ENCODE measurements at regions not wholly inside any gene's neighbourhood (a gene's known extent, or its start where the extent isn't known, plus 50 kb on each side); places are given as distances from the start of the nearest gene placed in this dataset.

GRCh38 chr1:30033256-30034104 lies 689.9 kb downstream of the MATN1 start (continued):
- TF ChIP-seq KDM1A (CRISPR knock-in tag; IDR thresholded peaks at IDR 0.05) (no peak), ZNF160 (CRISPR knock-in tag; IDR thresholded peaks at IDR 0.05) (no peak), ZNF367 (CRISPR knock-in tag; IDR thresholded peaks at IDR 0.05; ENCODE audit: borderline replicate concordance) (no peak), JUN (CRISPR knock-in tag; IDR thresholded peaks at IDR 0.05) (no peak), ZNF775 (CRISPR knock-in tag; IDR thresholded peaks at IDR 0.05; ENCODE audit: borderline replicate concordance) (no peak), CCDC6 (CRISPR knock-in tag; IDR thresholded peaks at IDR 0.05) (no peak)

GRCh38 chr1:30032302-30032701 lies 691.1 kb downstream of the MATN1 start:
- Histone ChIP-seq H3K27me3 (ENCODE audit: control insufficient read depth in 1 of 2, insufficient read depth in 2 of 2, low read length in 2 of 2) (no peaks in the 10 kb centered on the region), H3K9ac (ENCODE audit: insufficient read depth, low read depth, low read length) (no peak overlapping the region), H3K4me1 (ENCODE audit: insufficient read depth, low read length) (no peaks in the 10 kb centered on the region), H3K79me2 (ENCODE audit: insufficient read depth, low read length) (no peaks in the 10 kb centered on the region), H2AFZ (ENCODE audit: low read length) (no peak overlapping the region), H3K27ac (ENCODE audit: extremely low read length, insufficient read depth, low read length) (no peak overlapping the region), H3K4me3 (replicated peaks in 1 of 3; ENCODE audit: insufficient read depth in 1 of 3, low read depth in 2 of 3, low read length in 3 of 3) (no peak overlapping the region), H3K9me3 (ENCODE audit: low read length) (peaks cover 9% of the 10 kb centered on the region), H3K36me3 (replicated peaks in 1 of 2; ENCODE audit: control insufficient read depth in 1 of 2, insufficient read depth in 2 of 2, low read length in 2 of 2) (no peaks in the 10 kb centered on the region), H3K4me2 (ENCODE audit: low read depth, low read length) (no peak overlapping the region), H4K20me1 (ENCODE audit: insufficient read depth, low read length) (no peaks in the 10 kb centered on the region)
- peak; percentile 82; the same call in 1 of the 2 replicates for TF ChIP-seq ZNF124 (CRISPR knock-in tag; IDR thresholded peaks at IDR 0.05)
- no peak for TF ChIP-seq ZNF30 (CRISPR knock-in tag; IDR thresholded peaks at IDR 0.05)
- ChIA-PET POLR2A (no interaction called here), CTCF (ENCODE audit: low intra/inter-chr PET ratio, low total read pairs) (no interaction called here)
- no peak for FAIRE-seq
- DNase-seq (ENCODE audit: low spot score) = no peak
- 4% methylated on average over 1 of the region's 1 CpG for WGBS (ENCODE audit: low lambda C conversion rate)
- no TSS peak for BruUV-seq (replicated peaks)
- ATAC-seq = no peak
- in situ Hi-C loops (cut with HindIII; ENCODE audit: extremely low pct_ligation_motif_present, low pct_unique_long_range_greater_than_20kb) = no loop called here
- intact Hi-C loops (cut with micrococcal nuclease; ENCODE audit: unreplicated experiment) = no loop called here
